ENCODE measurements at regions not wholly inside any gene's neighbourhood (a gene's known extent, or its start where the extent isn't known, plus 50 kb on each side); places are given as distances from the start of the nearest gene placed in this dataset.

- DNase-seq (ENCODE audit: extremely low read depth, low read depth), result no peak
- no peak for TF ChIP-seq CTCF (IDR thresholded peaks at IDR 0.05; ENCODE audit: low read depth, low read length, missing control alignments)
- no peak overlapping the region for H3K4me3 ChIP-seq (replicated peaks; ENCODE audit: low read depth, low read length)
These were observed 243.4 kb upstream of the POU3F2 start for GRCh38 chr6:98590997-98591396.

GRCh38 chr6:98593676-98594075 lies 240.7 kb upstream of the POU3F2 start:
- no peak for TF ChIP-seq CTCF (IDR thresholded peaks at IDR 0.05; ENCODE audit: low read depth, low read length, missing control alignments)
- no peak for DNase-seq (ENCODE audit: extremely low read depth, low read depth)
- no peak overlapping the region for H3K4me3 ChIP-seq (replicated peaks; ENCODE audit: low read depth, low read length)

GRCh38 chr6:98601716-98602115 lies 232.7 kb upstream of the POU3F2 start:
- DNase-seq (ENCODE audit: extremely low read depth, low read depth), result no peak
- H3K4me3 ChIP-seq (replicated peaks; ENCODE audit: low read depth, low read length), result no peak overlapping the region
- no peak for TF ChIP-seq CTCF (IDR thresholded peaks at IDR 0.05; ENCODE audit: low read depth, low read length, missing control alignments)

GRCh38 chr6:98605705-98606104 lies 228.7 kb upstream of the POU3F2 start:
- H3K4me3 ChIP-seq (replicated peaks; ENCODE audit: low read depth, low read length), result no peak overlapping the region
- TF ChIP-seq CTCF (IDR thresholded peaks at IDR 0.05; ENCODE audit: low read depth, low read length, missing control alignments), result no peak
- DNase-seq (ENCODE audit: extremely low read depth, low read depth), result no peak

GRCh38 chr6:98627129-98627775 lies 207.1 kb upstream of the POU3F2 start:
- no peak overlapping the region for H3K4me3 ChIP-seq (replicated peaks; ENCODE audit: low read depth, low read length)
- no peak for DNase-seq (ENCODE audit: extremely low read depth, low read depth)
- no peak for TF ChIP-seq CTCF (IDR thresholded peaks at IDR 0.05; ENCODE audit: low read depth, low read length, missing control alignments)

GRCh38 chr6:98633886-98634285 lies 200.5 kb upstream of the POU3F2 start:
- no peak for TF ChIP-seq CTCF (IDR thresholded peaks at IDR 0.05; ENCODE audit: low read depth, low read length, missing control alignments)
- no peak overlapping the region for H3K4me3 ChIP-seq (replicated peaks; ENCODE audit: low read depth, low read length)
- DNase-seq (ENCODE audit: extremely low read depth, low read depth), result no peak

- TF ChIP-seq CTCF (IDR thresholded peaks at IDR 0.05; ENCODE audit: low read depth, low read length, missing control alignments), result no peak
- no peak for DNase-seq (ENCODE audit: extremely low read depth, low read depth)
- no peak overlapping the region for H3K4me3 ChIP-seq (replicated peaks; ENCODE audit: low read depth, low read length)
These were observed 199.8 kb upstream of the POU3F2 start for GRCh38 chr6:98634569-98634968.
